IMR-90 (cell line): ENCODE measurements at regions not wholly inside any gene's neighbourhood (a gene's known extent, or its start where the extent isn't known, plus 50 kb on each side); places are given as distances from the start of the nearest gene placed in this dataset.

Source experiments
- ATAC-seq: fragments of 200-7000 bp; cut with Tn5 transposase; 2 replicates; pipeline ENCODE4 v1.9.1; 2020; ENCODE audit warnings: low read depth, mild to moderate bottlenecking, moderate library complexity
- BruUV-seq: library from RNA; stranded (reverse); fragments of 400-500 nt; replicated peaks from 2 replicates; lab custom pipeline; 2021; lab: Mats Ljungman, UMichigan
- CTCF ChIA-PET: fragments of 300-600 bp; formaldehyde crosslinking; extraction: SDS; loops from one replicate; lab custom pipeline; 2021; ENCODE audit warnings: antibody characterized with exemption; lab: Yijun Ruan, JAX
- POLR2A ChIA-PET: fragments of 300-600 bp; sonication (Branson Sonifier 250); formaldehyde crosslinking; loops from one replicate; lab custom pipeline; 2022; ENCODE audit warnings: antibody characterized with exemption; ENCODE audit not compliant: unreplicated experiment; lab: Charles Lee
- DNase-seq: peaks from one replicate; pipeline ENCODE4 v3.0.0; 2013
- H2AFZ ChIP-seq: replicated peaks from 2 replicates; pipeline ENCODE3; 2013; ENCODE audit warnings: low read length, mild to moderate bottlenecking; ENCODE audit not compliant: poor library complexity
- H2AK5ac ChIP-seq: 2 replicates; pipeline ENCODE4 v1.6.1; 2013; ENCODE audit warnings: low read depth, low read length, inconsistent platforms
- H2AK9ac ChIP-seq: replicated peaks from 2 replicates; pipeline ENCODE3; 2013; ENCODE audit warnings: mild to moderate bottlenecking, low read depth, low read length, moderate library complexity; ENCODE audit not compliant: poor library complexity
- H2BK120ac ChIP-seq: 2 replicates; pipeline ENCODE4 v1.6.1; 2013; ENCODE audit warnings: low read depth, low read length, inconsistent platforms
- H2BK15ac ChIP-seq: 3 replicates; pipeline ENCODE4 v1.6.1; 2013; ENCODE audit warnings: low read depth, low read length, inconsistent platforms
- H2BK20ac ChIP-seq: 2 replicates; pipeline ENCODE4 v1.6.1; 2013; ENCODE audit warnings: low read depth, mild to moderate bottlenecking, inconsistent platforms, low read length, moderate library complexity
- H2BK5ac ChIP-seq: 2 replicates; pipeline ENCODE4 v1.6.1; 2013; ENCODE audit warnings: mild to moderate bottlenecking, low read depth, low read length, inconsistent platforms; ENCODE audit not compliant: poor library complexity, severe bottlenecking
- H3K14ac ChIP-seq: replicated peaks from 2 replicates; pipeline ENCODE4 v1.6.1; 2013; ENCODE audit warnings: low read depth, low read length, inconsistent platforms
- H3K18ac ChIP-seq: 2 replicates; pipeline ENCODE4 v1.6.1; 2013; ENCODE audit warnings: low read depth, low read length, control low read depth
- H3K23ac ChIP-seq: 2 replicates; pipeline ENCODE4 v1.6.1; 2013; ENCODE audit warnings: low read depth, low read length, inconsistent platforms
- H3K27ac ChIP-seq: 2 replicates; pipeline ENCODE4 v1.5.1; 2013; ENCODE audit warnings: mild to moderate bottlenecking, control low read depth, low read length; ENCODE audit not compliant: insufficient read depth
- H3K27me3 ChIP-seq: 2 replicates; pipeline ENCODE4 v1.6.1; 2013; ENCODE audit warnings: low read length; ENCODE audit not compliant: control insufficient read depth, insufficient read depth
- H3K36me3 ChIP-seq: 2 replicates; pipeline ENCODE4 v1.6.1; 2013; ENCODE audit warnings: low read length, mixed read lengths; ENCODE audit not compliant: control insufficient read depth, insufficient read depth
- H3K4ac ChIP-seq: 2 replicates; pipeline ENCODE4 v1.6.1; 2013; ENCODE audit warnings: low read depth, low read length, inconsistent platforms
- H3K4me1 ChIP-seq: 2 replicates; pipeline ENCODE4 v1.6.1; 2013; ENCODE audit warnings: low read length, mixed read lengths; ENCODE audit not compliant: control insufficient read depth, insufficient read depth
- H3K4me2 ChIP-seq: 2 replicates; pipeline ENCODE4 v1.6.1; 2013; ENCODE audit warnings: low read depth, mild to moderate bottlenecking, control low read depth, low read length, moderate library complexity
- H3K4me3 ChIP-seq: 2 replicates; pipeline ENCODE4 v1.5.1; 2013; ENCODE audit warnings: low read depth, mild to moderate bottlenecking, control low read depth, low read length, moderate library complexity; ENCODE audit not compliant: insufficient read depth
- H3K56ac ChIP-seq: 2 replicates; pipeline ENCODE4 v1.6.1; 2013; ENCODE audit warnings: low read length, inconsistent platforms; ENCODE audit not compliant: insufficient read depth; ENCODE audit errors: extremely low read depth
- H3K79me1 ChIP-seq, 2 experiments: 2 replicates each; pipeline ENCODE4 v1.6.1; 2013; ENCODE audit warnings: low read length in 2 of 2, inconsistent platforms in 1 of 2, low read depth in 1 of 2
- H3K9ac ChIP-seq: 2 replicates; pipeline ENCODE4 v1.6.1; 2013; ENCODE audit warnings: low read depth, low read length, control low read depth
- H3K9me1 ChIP-seq: 2 replicates; pipeline ENCODE4 v1.6.1; 2013; ENCODE audit warnings: low read length, inconsistent platforms; ENCODE audit not compliant: insufficient read depth
- H3K9me3 ChIP-seq: 2 replicates; pipeline ENCODE4 v1.6.1; 2013; ENCODE audit warnings: low read length; ENCODE audit not compliant: control insufficient read depth, insufficient read depth
- H4K20me1 ChIP-seq: 2 replicates; pipeline ENCODE4 v1.6.1; 2013; ENCODE audit warnings: low read length, inconsistent platforms; ENCODE audit not compliant: insufficient read depth
- H4K5ac ChIP-seq: 2 replicates; pipeline ENCODE4 v1.6.1; 2013; ENCODE audit warnings: mild to moderate bottlenecking, low read depth, low read length, control low read depth
- H4K8ac ChIP-seq, 2 experiments: 2 replicates each; pipeline ENCODE4 v1.6.1; 2013; ENCODE audit warnings: low read depth in 2 of 2, low read length in 2 of 2, control low read depth in 1 of 2, inconsistent platforms in 1 of 2
- H4K91ac ChIP-seq: 2 replicates; pipeline ENCODE4 v1.6.1; 2013; ENCODE audit warnings: low read depth, low read length, inconsistent platforms; ENCODE audit not compliant: insufficient read depth
- MAZ ChIP-seq: IDR thresholded peaks from 2 replicates; pipeline ENCODE4 v1.6.1; 2012; ENCODE audit warnings: low read depth, mild to moderate bottlenecking, low read length, improper control_type of control experiment, moderate library complexity, borderline replicate concordance
- MXI1 ChIP-seq: IDR thresholded peaks from 2 replicates; pipeline ENCODE4 v1.6.1; 2012; ENCODE audit warnings: low read depth, mild to moderate bottlenecking, low read length, moderate library complexity, borderline replicate concordance
- POLR2A ChIP-seq: IDR thresholded peaks from 2 replicates; pipeline ENCODE4 v1.6.1; 2012; ENCODE audit warnings: mild to moderate bottlenecking, low read depth, low read length
- RAD21 ChIP-seq: IDR thresholded peaks from 2 replicates; pipeline ENCODE4 v1.6.1; 2012; ENCODE audit warnings: low read length, improper control_type of control experiment
- RCOR1 ChIP-seq: IDR thresholded peaks from 2 replicates; pipeline ENCODE4 v1.6.1; 2012; ENCODE audit warnings: mild to moderate bottlenecking, low read length, improper control_type of control experiment; ENCODE audit not compliant: insufficient replicate concordance
- RFX5 ChIP-seq: IDR thresholded peaks from 2 replicates; pipeline ENCODE4 v1.8.0; 2012; ENCODE audit warnings: low read depth, mild to moderate bottlenecking, low read length, moderate library complexity
- dilution Hi-C: fragments of 300-500 bp; cut with HindIII; formaldehyde crosslinking; loops from one replicate; pipeline ENCODE4 v1.14.3; 2018; ENCODE audit warnings: low sequenced_read_pairs; ENCODE audit not compliant: unreplicated experiment
- in situ Hi-C: fragments of 300-500 bp; cut with MboI; formaldehyde crosslinking; loops from 3 replicates; pipeline ENCODE4 v1.14.3; 2019; ENCODE audit warnings: low sequenced_read_pairs, inconsistent platforms, mixed read lengths
- intact Hi-C: fragments of 100-400 bp; cut with micrococcal nuclease; formaldehyde crosslinking; loops from 2 replicates; pipeline ENCODE4 v1.10.0; 2022
- TF ChIP-seq, protein P1 (sequence below): fragments of 150-350 bp; IDR thresholded peaks from 2 replicates; pipeline ENCODE4 v1.6.1; 2016; ENCODE audit warnings: low read depth, mild to moderate bottlenecking, low read length, moderate library complexity, borderline replicate concordance

GRCh38 chr3:157695586-157695985 lies 192.4 kb upstream of the VEPH1 start:
- no peaks in the 10 kb centered on the region for H3K36me3 ChIP-seq
- H4K8ac ChIP-seq, result no peak overlapping the region
- no peak overlapping the region for H3K56ac ChIP-seq
- H3K14ac ChIP-seq, result no peak overlapping the region
- H2BK15ac ChIP-seq, result no peak overlapping the region
- no peak overlapping the region for H2BK20ac ChIP-seq
- no peak overlapping the region for H4K91ac ChIP-seq
- no peak for DNase-seq
- H3K18ac ChIP-seq, result no peak overlapping the region
- no peak overlapping the region for H2BK5ac ChIP-seq
- intact Hi-C loops (no loop called here), dilution Hi-C loops (no loop called here), in situ Hi-C loops (no loop called here)
- no peaks in the 10 kb centered on the region for H3K9me3 ChIP-seq
- no peak overlapping the region for H3K4me3 ChIP-seq
- no peak overlapping the region for H2AK9ac ChIP-seq
- POLR2A ChIA-PET, result no interaction called here
- no peak overlapping the region for H3K27ac ChIP-seq
- no peak overlapping the region for H2AK5ac ChIP-seq
- ATAC-seq, result no peak
- no peak overlapping the region for H2AFZ ChIP-seq
- no peak for TF ChIP-seq POLR2A
- TF ChIP-seq RCOR1, result no peak
- TF ChIP-seq, protein P1, sequence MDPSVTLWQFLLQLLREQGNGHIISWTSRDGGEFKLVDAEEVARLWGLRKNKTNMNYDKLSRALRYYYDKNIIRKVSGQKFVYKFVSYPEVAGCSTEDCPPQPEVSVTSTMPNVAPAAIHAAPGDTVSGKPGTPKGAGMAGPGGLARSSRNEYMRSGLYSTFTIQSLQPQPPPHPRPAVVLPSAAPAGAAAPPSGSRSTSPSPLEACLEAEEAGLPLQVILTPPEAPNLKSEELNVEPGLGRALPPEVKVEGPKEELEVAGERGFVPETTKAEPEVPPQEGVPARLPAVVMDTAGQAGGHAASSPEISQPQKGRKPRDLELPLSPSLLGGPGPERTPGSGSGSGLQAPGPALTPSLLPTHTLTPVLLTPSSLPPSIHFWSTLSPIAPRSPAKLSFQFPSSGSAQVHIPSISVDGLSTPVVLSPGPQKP, result no peak
- TF ChIP-seq MXI1, result no peak
- TF ChIP-seq MAZ, result no peak
- no peak for TF ChIP-seq RAD21
- no peak for TF ChIP-seq RFX5
- H3K4me2 ChIP-seq, result no peak overlapping the region
- H2BK120ac ChIP-seq, result no peak overlapping the region
- no peaks in the 10 kb centered on the region for H4K20me1 ChIP-seq
- no peak overlapping the region for H4K5ac ChIP-seq
- no peaks in the 10 kb centered on the region for H3K4me1 ChIP-seq
- no TSS peak for BruUV-seq
- no peak overlapping the region for H3K4ac ChIP-seq
- H3K9me1 ChIP-seq, result no peaks in the 10 kb centered on the region
- H3K79me1 ChIP-seq, result no peaks in the 10 kb centered on the region
- H3K27me3 ChIP-seq, result 0 out of 2 replicates have a peak, but pooled peaks cover 2% of the 10 kb centered on the region
- CTCF ChIA-PET, result no interaction called here
- no peak overlapping the region for H3K9ac ChIP-seq
- H3K23ac ChIP-seq, result no peak overlapping the region
